ENCODE measurements at regions not wholly inside any gene's neighbourhood (a gene's known extent, or its start where the extent isn't known, plus 50 kb on each side); places are given as distances from the start of the nearest gene placed in this dataset.

DNA sequence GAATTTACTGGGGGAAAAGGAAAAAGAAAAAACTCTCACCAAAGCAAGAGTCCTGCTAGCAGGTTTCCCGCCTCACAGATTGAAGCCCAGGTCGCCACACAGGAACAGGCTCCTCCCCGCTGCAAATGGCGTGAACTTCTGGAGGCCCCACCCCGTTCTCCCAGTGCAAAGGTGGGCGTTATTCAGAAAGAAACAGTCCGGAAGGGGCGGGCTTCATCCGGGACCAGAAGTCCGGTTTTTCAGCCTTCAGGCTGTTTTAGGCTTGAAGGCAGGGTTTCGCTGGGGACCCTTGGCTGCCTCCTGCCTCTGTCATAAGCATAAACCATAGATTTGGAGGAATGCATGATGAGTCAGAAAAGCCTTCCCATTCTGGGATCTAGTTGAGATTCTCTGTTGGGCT lies 148.3 kb upstream of the POU2AF2 start:
- TF ChIP-seq CTCF (IDR thresholded peaks at IDR 0.05 in 4 of 5, conservative IDR thresholded peaks at IDR 0.05 in 1 of 5) (no peak), POLR2A (IDR thresholded peaks at IDR 0.05) (no peak)
